HG03175 (cell line): ENCODE measurements at regions not wholly inside any gene's neighbourhood (a gene's known extent, or its start where the extent isn't known, plus 50 kb on each side); places are given as distances from the start of the nearest gene placed in this dataset.

Experiments
- ATAC-seq: cut with Tn5 transposase; IDR thresholded peaks from one replicate; pipeline ENCODE4 v1.9.1; 2021; ENCODE audit warnings: mild to moderate bottlenecking, moderate library complexity; ENCODE audit not compliant: unreplicated experiment

DNA sequence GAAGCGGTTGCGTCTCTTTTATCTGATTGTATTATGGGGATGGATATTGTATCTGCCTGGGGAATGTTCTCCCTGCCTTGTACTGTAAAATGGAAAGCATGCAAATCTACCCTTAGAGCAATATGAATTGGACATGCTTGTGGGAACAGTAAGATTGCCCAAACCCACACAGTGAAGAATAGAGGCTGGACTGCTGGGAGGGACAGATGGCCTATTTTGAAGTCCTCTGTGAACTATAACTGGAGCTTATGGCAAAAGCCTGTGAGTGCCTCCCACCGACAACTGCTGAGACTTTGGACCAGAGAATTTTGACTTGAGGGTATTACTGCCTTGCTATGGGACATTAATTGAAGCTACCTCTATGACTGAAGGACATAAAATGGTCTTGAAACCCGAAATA, 168.9 kb downstream of the ERCC6L2 start:
- ATAC-seq = no peak

DNA sequence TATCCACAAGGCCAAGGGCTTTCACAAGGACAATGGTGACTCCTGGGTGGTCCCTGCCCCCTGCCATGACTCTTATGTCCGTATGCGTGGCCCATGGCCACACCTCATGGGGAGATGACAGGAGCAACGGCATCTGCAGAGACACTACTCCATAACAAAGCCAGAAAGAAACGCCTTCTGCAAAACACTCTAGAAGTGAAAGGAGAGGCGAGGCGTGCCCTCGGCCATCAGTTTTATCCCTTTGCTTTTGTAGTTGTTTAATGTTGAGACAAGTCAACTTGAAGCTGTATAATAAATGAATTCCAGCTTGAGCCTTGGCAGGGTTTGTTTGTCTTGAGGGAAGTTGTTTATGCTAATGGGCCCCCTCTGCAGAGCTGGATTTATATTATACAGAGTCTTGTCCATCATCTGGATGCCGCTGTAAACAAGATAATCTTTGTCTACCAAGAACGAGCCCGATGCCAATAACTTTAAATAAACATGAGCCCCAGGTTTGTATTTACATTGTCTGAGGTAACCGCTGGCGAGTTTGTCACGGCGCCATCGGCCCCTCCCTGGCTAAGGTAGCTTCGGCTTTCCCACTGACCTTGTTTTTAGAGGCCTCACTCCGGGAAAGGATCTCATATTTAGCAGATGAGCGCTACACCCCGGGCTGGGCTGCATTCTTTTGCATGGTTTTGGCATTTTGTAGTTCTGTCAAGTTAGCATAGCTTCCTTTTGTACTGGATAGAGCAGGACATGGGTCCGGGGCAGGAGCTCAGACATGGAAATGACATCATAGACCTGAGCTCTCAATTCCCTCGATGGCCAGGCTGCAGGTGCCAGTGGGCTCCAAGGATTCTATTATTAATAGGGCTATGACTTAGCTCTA, 165.3 kb downstream of the ERCC6L2 start:
- ATAC-seq = no peak

DNA sequence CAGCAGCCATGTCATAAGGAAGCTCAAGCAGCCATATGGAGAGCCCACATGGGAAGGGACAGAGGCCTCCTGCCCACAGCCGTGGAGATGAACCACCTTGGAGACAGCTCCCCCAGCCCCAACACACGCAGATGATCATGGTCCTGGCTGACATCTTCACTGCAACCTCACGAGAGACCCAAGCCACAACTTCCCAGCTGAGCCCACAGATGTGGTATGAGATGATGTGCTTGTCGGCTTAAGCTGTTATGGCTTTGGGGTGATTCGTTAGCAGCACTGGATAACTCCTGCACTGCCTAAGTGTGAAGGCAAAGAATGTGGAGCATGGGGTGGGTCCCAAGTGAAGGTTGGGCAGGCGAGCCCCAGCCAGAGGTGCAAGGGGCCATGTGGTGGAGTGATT, 163.4 kb downstream of the ERCC6L2 start:
- ATAC-seq = no peak

DNA sequence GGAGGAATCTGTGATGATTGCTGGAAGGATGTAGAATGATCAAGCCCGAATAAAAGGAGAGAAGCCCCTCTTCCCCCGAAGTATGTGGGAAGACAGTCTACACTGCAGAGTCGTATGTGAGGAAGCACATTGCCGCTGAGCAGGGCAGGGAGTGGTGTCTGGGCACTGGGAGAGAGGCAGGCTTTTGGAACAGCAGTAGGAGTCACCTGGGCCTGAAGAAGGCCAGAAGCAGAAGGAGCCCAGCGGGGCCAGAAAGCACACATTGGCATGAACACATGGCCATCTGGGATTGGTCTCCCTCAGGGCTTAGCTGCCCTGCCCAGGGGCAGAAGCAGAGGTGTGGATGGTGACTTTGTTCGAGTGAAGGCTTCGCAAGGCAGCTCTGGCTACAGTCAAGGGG, 162.8 kb downstream of the ERCC6L2 start:
- no peak for ATAC-seq

DNA sequence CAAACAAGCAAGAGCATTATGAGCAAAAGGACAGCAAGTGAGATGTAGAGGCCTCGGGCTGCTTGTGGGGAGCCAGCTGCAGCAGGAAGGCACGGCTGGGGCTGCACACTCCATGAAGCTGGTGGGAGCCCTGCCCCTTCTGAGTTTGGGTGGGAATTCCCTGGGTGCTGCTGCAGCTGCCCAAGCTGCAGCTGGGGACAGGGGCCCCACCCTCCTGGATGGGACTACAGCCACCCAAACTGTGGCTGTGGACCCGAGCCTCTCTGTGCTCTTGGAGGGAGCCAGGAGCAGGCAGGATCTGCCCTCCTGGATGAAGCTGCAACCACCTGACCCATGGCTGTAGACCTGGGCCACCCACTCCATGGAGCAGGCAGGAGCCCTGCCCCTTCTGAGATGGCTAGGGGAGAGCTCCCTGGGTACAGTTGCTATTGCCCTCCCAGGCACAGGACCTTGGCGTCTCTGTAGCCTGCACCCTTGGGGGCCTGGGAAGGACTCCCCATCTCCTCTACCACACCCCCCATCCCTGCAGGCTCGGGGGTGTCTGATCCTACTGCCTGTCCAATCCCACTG, 159.1 kb downstream of the ERCC6L2 start:
- ATAC-seq = no peak

DNA sequence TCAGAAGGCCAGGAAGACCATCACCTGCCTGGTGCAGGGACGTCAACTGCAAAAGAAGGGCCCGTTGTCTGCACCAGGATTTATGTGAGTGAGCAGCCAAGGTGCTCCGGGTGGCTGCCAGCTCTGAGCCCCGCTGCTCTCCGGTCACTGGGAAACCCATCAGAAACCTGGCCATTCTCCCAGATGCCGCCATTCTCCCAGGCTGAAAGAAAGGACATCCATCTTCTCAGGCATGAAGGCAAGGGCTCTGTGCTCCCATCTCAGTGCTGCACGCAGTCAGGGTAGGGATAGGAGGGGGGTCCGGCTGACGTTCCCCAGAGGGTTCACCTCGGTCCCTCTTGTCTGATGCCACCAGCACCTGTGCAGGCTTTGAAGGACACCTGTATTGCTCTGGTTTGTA, 158.4 kb downstream of the ERCC6L2 start:
- no peak for ATAC-seq

DNA sequence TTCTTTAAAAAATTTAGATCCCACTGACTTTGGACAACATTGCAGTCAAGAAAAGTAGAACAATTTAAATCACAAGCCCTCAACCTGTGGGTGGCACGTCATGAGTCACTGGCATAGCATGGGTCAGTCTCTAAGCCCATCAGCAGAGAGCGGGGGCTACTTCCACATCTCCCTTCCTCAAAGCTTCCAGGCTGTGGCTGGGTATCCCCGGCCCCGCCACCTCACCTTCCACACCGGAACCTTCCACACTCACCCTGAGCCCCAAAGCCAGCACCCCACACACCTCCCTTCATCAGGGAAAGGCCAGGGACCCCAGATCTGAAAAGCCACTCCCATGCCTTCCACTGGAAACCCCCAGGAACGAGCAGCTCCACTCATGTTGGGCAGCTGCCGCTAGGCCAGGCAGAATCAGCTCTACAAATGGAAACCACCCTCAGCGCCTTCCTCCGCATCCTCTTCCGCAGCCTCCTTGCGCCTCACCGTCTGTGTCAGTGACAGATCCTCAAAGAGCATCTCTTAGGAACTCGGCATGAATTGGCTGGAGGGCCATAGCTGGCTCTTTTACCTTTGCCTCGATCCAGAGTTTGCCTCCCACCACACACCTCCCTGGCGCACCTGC, 156.5 kb downstream of the ERCC6L2 start:
- no peak for ATAC-seq

DNA sequence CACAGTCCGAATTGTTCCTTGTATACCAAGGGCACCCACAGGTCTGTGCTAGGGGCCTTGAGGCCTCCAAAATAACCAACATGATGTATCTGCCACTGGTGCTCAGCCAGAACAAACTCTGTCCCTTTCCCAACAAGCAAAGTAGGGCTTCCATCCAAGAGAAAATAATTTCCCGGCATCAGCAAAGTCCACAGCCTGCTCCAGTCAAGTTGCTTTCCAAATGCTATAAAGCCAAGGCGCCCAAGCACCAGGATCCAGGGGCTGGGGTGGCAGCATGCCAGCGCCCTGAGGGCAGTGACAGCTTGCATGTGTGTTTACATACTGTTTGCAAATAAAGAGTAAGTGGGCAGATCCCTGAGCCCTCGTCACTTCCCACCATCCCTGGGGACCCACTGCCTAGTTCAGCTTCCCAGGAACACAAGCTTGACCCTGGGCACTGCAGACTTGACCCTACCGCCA, 155.9 kb downstream of the ERCC6L2 start:
- ATAC-seq = no peak

DNA sequence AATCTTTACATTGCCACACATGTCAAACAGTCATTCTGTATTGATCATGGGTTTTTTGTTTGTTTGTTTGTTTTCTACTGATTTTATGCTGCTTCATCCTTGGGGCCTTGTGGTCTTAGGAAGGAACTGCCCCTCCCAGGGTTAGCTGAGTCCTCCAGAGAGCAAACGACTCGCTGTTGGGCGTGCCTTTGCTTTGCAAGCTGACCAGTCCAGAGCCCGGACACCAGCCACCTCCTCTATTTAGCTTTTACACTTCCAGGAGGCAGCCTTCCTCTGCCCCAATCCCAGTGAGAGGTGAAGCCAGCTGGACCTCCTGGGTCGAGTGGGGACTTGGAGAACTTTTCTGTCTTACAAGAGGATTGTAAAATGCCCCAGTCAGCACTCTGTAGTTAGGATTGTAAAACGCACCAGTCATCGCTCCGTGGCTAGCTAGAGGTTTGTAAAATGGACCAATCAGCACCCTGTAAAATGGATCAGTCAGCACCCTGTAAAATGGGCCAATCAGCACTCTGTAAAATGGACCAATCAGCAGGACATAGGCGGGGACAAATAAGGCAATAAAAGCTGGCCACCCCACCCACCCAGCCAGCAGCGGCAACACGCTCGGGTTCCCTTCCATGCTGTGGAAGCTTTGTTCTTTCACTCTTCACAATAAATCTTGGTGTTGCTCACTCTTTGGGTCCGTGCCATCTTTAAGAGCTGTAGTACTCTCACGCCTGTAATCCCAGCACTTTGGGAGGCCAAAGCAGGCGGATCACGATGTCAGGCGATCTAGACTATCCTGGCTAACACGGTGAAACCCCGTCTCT, 154.4 kb downstream of the ERCC6L2 start:
- ATAC-seq = no peak

DNA sequence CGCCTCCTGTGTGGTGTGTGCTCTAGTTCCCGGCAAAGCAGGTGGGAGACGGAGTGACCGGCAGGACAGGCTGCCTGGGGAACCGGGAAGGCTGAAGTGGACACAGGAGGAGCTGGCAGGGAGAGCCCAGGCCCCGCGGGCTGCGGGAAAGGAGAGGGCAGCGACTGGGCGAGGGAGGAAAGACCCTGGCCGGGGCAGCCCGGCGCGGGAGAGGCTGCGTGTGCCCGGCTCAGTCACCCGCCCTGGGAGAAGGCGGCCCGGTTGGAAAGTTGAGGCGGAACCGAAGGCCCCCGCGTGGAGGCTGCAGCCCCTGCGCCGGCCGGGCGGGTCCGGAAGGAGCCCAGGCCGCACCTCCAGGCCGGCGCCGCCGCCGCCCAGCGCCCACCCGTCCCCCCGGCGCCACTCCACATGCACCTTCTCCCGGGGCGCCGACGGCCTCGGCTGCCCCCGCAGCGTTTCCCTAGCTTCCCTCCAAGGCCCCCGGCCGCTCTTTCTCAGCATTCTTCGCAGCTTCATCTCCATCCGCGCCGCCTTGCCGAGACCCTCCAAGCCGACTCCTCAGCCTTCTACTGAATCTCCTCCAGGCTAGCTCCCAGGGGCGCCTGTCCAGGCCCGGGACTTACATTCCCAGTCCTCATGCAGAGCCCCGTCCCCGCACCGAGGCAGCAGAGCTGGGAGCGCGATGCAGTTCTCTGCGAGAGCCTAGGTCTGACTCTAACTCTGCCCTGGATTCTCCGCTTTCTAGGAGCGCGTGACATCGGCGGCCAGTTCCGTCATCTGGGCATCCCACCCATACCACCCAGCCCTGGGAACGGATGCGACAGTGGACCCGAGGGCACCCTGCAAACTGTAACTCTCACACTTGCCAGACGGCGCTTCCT, 152.0 kb downstream of the ERCC6L2 start:
- ATAC-seq = no peak

DNA sequence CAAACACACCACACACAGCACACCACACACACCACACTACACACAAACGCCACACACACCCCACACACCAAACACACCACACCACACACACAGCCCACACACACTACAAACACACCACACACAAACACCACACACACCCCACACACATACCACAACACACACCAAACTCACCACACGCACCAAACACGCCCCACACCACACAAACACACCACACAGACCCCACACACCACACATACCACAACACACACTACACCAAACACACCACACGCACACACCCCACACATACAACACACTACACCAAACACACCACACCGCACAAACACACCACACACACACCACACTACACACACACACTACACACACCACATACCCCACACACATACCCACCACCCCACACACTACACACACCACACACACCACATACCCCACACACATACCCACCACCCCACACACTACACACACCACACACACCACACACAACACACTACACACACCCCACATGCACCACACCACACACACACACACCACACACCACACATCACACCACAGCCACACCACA, 151.2 kb downstream of the ERCC6L2 start:
- ATAC-seq = no peak

DNA sequence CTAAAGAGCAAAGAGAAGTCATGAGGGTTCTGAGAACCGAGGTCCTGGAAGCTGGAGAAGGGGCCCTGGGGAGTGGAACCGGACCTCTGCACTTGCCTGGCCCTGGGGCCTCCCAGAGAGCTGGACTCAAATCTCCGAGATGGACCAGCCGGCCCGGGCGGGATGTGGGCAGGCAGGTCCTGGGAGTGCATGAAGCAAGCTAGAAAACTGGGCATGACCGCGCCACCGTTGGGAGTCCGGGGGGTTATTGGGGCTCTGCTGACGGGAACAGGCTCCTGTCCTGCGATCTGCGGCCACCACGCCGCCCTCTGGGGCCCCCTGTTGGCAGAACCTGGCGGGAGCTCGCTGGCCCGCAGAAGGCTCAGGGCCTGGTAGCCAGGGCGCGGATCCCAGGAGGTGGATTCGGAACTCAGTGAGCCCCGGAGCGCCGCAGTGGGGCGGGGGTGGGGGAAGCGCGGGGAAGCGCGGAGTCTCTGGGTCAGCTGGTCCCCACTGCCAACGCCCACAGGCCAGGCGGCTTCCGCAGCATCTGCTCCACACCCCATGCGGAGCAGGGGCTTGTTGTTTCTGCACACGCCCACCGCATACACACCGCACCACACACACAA, 150.6 kb downstream of the ERCC6L2 start:
- ATAC-seq = no peak

DNA sequence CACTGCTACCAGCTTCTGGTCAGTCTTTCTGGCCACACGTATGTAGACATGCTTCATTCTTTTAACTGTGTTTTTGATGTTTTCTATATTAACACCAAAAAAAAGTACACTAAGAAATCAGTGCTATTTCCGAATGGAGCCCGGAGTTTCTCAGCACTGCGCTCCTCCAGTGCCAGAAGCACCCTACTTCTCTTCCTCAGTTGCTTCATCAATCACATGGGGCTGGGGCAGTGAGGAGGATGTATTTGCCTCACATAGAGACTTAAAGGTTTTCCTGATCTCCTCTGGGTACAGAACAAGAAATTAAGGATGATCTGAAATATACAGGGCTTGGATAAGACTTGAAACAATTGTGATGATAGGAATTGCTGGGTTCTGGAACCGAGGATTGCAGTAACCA, 148.0 kb downstream of the ERCC6L2 start:
- no peak for ATAC-seq

DNA sequence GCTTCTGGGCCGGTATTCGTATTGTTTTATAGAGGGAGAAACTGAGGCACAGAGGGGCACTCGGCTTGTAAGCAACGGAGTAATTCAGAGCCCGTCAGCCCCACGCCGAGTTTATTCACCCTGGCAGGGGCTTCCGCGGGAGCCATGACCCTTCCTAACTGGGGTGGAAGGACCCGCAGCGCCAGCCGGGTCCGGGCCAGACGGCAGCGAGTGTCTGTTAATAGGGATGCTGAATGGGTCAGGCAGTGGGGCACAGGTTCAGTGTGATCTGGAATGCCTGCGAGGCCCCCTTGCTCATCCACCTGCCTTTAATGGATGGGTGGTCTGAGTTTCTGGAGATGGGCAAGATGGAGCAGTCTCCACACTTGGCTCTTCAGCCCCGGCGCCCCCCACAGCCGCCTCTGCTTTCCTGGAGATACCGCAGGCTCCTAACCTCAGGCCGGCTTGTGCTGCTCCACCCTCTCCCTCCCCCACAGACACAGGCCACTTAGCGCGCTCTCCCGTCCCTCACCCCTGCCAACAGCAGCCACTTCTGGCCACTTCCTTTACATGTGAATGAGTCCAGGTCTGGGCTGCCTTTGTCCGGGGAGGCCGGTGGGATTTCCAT, 147.1 kb downstream of the ERCC6L2 start:
- no peak for ATAC-seq

DNA sequence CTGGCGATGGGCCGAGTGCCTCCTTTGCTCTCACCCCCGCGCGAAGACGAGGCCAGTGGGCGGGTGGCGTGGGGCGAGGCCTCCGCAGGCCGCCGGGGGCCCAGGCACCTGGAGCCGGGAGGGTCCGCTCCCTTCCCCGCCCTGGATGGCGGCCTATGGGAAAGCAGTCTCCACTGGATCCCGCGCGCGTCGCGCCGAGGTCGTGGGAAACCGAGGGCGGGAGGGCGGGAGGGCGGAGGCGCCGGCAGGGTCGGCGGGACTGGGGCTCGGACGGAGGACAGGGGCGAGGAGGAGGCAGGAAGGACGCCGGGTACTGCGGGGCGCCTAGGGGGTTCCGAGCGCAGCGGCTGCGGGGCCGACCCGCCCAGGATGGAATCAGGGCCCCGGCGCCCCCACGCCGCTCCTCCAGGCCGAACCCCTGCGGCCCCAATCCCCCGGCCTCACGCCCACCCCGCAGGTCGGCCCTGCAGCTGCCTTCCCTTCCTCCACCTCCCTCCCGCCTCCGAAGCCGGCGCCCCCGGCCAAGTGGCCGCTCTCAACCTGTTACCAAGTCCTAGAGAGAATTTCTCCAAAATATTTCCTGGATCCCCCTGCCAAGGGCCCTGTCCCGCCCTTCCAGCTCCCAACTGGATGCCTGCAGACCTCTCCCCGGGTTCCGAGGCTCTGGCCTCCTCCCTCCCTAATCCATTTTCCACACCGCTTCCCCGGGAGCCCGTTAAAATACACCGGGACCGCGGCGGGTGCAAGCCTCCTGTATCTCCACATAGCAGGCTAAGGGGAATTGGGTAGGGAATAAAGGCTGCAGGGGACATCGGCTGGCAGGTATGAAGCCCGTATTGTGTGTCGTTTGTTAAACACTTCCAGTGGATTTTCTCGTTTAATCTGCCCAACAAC, 146.3 kb downstream of the ERCC6L2 start:
- no peak for ATAC-seq

DNA sequence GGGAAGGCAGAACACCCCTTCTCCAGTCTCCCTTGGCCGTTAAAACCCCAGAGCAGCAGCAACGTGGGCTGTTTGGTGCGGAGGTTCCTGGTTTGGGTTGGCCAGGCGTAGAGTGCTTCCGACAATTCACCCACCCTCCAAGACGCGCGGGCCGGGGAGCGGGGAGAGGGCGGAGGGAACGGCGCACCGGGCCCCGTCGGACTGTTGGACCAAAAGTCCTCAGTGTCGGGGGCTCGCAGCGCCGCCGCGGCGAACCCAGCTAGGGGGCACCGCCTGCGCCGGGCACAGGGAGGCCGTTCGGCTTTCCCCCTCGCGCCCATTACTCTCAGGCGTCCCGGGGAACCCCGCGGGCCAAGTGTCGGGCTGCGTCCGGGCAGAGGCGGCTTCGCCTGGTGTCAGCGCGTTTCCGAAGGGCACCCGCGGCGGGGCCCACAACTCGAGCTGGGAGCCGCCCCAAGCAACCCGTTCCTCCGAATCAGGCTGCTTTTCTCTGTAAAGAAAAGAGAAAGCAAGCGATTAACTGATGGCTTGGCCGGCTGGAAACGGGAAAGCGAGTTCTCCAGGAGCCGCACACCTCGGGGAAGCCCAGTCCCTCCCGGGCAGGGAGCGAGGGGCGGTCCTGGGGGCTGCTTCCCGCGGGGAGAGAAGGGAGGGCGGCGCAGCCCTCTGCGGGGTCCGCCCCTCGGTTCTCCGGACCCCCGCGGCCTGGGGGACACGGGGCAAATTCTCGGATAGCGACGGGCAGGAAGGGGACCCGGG, 145.5 kb downstream of the ERCC6L2 start:
- ATAC-seq = no peak

DNA sequence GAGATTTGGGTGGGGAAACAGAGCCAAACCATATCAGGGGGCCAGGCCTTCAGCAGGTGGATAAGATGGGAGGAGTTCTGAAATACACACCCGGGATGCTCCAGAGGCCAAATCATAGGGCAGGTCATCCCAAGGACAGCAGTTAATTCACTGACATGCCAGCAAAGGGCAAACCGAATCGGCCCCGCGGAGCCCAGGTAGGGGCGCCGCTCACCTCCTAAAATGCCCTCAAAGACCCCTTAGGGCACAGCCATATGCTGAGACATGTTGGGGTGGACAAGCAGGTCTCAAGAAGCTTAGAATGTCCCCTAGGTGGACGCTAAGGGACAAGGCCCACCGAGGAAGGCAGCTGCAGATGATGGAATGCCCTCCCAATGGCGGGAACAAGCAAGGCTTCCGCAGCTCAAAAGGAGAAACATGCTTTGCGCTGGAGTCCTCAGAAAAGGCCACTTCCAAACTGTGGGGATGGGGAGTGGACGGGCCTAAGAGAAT, 144.9 kb downstream of the ERCC6L2 start:
- no peak for ATAC-seq
